HG03460 (cell line): ENCODE measurements at regions not wholly inside any gene's neighbourhood (a gene's known extent, or its start where the extent isn't known, plus 50 kb on each side); places are given as distances from the start of the nearest gene placed in this dataset.
"Not testable (repeated sequence)": the region's sequence is repeated elsewhere in the genome, so short reads cannot be mapped to it uniquely, and the experiment has no call there.

Experiments
- ATAC-seq: cut with Tn5 transposase; IDR thresholded peaks from one replicate; pipeline ENCODE4 v1.9.1; 2021; ENCODE audit not compliant: unreplicated experiment

GRCh38 chr4:180973894-180974293 is 1269.3 kb upstream of the TENM3 start:
- ATAC-seq: no peak

DNA sequence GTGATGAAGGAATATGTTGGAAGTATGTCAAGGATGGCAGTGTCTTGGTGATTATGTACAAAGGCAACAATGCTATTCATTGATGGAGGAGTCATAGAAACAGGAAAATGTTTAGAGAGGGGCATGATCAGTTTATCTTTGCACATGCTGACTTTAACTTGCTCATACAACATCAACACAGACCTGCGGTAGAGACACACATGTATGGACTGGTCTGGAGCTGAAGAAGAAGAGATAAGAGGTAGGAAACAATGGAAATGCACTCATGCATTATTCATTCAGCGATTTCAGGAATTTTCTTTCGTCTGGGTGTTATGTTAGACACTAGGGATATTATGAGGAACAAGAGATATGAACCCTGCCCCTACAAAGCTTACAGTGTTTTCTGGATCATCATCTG is 1252.3 kb upstream of the TENM3 start:
- ATAC-seq: no peak

GRCh38 chr4:180993244-180993836 is 1249.9 kb upstream of the TENM3 start:
- ATAC-seq: no peak

DNA sequence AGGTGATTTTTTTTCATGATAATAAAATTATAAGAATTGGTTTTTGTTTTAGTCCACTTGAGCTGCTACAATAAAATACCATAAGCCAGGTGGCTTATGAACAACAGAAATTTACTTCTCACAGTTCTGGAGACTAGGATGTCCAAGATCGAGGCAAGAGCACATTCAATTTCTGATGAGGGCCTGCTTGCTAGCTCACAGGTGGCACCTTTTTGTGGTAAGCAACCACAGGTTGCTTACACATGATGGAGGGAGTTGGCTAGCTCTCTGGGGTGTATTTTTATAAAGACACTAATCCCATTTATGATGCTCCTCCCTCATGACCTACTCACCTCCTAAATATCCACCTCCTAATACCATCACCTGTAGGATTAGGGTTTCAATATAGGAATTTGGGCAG is 1248.5 kb upstream of the TENM3 start:
- no peak for ATAC-seq

- no peak for ATAC-seq
Measured at GRCh38 chr4:180999217-180999616, 1244.0 kb upstream of the TENM3 start.

GRCh38 chr4:181004056-181004455 is 1239.1 kb upstream of the TENM3 start:
- no peak for ATAC-seq

GRCh38 chr4:181006499-181007260 is 1236.5 kb upstream of the TENM3 start:
- ATAC-seq: no peak

- ATAC-seq: no peak
Measured at GRCh38 chr4:181007751-181008150, 1235.5 kb upstream of the TENM3 start.

DNA sequence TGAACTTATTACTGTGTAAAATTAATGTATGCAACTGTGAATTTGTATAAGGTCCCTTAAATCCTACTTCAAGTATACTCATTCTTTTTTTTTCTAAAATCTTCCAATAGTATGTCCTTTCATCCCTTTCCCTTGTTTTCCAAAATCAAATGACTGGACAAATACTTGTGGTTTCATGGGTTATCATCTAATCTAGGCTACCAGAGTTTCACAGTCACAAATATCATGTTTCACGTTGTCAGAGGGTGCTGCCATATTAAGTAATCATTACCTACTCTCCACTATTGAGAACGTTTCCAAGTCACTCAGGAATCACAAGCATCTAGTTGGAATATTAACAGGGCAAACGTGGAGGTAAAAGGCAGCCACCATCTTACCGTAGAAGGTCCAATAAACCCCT is 1235.0 kb upstream of the TENM3 start:
- ATAC-seq: no peak

- no peak for ATAC-seq
Measured at GRCh38 chr4:181013162-181013561, 1230.0 kb upstream of the TENM3 start.

- ATAC-seq: no peak
Measured at GRCh38 chr4:181017038-181017437, 1226.2 kb upstream of the TENM3 start.

DNA sequence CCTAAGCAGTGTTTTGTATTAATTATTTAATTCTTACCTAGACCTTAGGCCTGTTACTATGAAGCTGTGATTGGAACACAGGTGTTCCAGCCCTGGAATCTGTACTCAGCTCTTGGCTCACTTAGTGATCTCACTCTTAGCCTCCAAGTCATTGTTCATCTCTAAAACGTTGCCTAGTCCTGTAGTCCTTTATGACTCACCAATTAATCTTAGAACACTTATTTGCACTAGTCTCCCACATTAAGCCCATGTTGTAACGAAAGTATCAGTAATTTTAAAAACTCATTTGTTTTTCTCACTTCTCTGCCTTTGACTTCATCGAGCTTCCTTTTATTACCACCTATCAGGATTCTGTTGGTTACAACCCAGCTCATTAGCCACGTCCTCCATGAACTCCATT is 1224.7 kb upstream of the TENM3 start:
- no peak for ATAC-seq

GRCh38 chr4:181018913-181019312 is 1224.3 kb upstream of the TENM3 start:
- ATAC-seq: no peak

DNA sequence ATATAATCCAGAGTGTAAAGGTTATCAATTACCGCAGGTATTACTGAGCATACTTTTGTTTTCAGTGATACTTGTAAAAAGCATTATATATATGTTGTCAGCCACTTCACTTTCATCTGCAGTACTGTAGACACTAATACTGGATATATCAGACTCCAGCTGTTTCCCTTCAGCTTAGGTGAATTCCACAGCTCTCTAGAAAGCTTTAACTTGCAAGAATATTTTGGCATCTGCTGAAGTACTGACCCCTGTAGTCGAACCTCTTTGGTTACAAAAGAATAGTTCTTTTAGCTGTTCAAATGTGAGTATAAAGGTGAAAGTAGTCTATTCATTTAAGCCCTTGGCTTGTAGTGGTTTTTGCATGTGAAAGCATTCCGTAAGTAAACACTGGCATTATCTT is 1222.7 kb upstream of the TENM3 start:
- ATAC-seq: no peak

DNA sequence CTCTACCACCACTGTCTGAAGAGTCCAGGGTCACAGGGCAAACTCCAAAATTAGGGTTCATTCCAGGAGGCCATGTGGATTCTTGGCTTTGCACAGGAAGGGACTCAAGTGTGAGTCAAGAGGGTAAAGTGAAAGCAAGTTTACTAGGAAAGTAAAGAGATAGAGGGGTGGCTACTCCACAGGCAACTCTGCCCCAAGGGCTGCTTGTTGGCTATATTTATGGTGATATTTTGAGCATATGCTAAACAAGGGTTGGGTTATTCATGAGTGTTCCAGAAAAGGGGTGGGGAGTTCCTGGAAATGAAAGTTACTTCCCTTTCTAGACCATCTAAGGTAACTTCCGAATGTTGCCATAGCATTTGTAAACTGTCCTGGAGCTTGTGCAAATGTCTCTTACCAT is 1222.0 kb upstream of the TENM3 start:
- ATAC-seq: no peak

DNA sequence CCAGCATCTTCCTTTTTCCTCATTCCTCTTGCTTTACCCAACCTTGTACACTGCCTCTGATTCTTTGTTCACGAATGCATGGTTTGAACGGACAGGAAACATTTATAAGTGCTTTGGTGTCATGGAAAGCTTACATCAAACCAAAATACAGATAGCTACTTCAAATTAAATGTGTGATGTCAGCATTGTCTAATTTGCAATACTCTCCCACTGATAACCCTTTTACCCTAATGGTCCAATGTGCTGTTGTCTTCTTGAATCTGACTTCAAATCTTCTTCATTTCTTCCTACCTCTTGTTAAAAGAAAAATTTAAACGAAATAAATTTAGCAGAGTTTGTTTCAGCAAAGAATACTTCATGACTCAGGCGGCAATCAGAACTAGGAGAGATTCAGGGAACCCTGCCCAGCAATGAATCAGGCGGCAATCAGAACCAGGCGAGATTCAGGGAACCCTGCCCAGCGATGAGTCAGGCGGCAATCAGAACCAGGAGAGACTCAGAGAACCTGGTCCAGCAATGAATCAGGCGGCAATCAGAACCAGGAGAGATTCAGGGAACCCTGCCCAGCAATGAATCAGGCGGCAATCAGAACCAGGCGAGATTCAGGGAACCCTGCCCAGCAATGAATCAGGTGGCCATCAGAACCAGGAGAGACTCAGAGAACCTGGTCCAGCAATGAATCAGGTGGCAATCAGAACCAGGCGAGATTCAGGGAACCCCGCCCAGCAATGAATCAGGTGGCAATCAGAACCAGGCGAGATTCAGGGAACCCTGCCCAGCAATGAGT is 1212.9 kb upstream of the TENM3 start:
- not testable (repeated sequence) for ATAC-seq

GRCh38 chr4:181030961-181031360 is 1212.2 kb upstream of the TENM3 start:
- no peak for ATAC-seq

- ATAC-seq: no peak
Measured at GRCh38 chr4:181043486-181043885, 1199.7 kb upstream of the TENM3 start.

DNA sequence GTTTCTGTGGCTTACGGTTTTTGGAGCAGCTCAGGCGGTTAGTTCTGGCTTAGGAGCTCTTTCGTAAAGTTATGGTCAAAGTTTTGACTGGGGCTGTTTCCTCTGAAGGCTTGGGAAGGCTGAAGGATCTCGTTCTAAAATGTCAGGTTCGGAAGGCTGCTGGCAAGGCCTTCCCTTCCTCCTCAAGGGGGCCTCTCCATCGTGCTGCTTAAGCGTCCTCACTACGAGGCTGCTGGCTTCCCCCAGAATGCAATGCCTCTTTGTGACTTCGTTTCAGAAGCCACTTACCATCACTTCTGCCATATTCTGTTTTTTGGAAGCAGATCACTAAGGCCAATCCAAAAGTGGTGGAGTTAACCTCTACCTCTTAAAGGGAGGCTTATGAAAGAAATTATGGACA is 1196.4 kb upstream of the TENM3 start:
- ATAC-seq: no peak

DNA sequence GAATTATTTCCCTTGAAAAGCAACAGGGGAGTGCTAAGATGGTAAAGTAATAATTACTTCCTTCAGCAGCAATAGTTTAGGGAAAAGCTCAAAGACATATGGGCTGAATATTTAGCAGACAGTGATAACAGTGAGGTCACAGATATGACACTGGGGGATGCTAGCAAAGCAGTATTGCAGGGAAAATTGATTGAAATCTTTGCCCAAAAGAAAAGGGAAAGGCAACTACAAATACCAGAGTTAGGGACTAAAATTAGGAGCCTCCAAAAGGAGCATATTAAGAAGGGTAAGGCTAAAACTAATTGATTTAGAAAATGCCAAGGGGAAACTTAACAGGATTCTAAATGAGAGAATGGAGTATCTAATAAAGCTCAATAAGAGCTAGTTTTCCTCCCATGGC is 1191.3 kb upstream of the TENM3 start:
- no peak for ATAC-seq

DNA sequence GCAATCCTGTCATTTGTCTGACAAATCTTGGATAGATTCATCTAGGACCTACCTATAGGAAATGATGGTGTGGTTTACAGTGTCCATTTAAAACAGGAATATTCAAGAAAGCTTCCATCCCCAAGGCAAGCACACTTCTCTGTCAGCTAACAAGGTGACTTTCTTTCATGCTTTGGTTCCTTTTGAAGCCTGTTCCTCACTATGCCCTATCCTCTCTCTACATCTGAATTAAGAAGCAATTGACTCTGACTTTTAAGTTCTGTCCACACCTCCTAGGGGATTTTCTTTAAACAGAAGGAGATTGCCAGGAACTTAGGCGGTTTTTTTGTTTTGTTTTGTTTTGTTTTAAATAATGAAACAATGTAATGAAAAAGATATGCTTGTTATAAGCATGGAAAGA is 1181.4 kb upstream of the TENM3 start:
- ATAC-seq: no peak

GRCh38 chr4:181063212-181063611 is 1180.0 kb upstream of the TENM3 start:
- ATAC-seq: no peak
